GM21367 (cell line): ENCODE measurements at regions not wholly inside any gene's neighbourhood (a gene's known extent, or its start where the extent isn't known, plus 50 kb on each side); places are given as distances from the start of the nearest gene placed in this dataset.
"Not testable (repeated sequence)": the region's sequence is repeated elsewhere in the genome, so short reads cannot be mapped to it uniquely, and the experiment has no call there.

Source experiments
- ATAC-seq: cut with Tn5 transposase; IDR thresholded peaks from one replicate; pipeline ENCODE4 v1.9.1; 2021; ENCODE audit not compliant: unreplicated experiment

DNA sequence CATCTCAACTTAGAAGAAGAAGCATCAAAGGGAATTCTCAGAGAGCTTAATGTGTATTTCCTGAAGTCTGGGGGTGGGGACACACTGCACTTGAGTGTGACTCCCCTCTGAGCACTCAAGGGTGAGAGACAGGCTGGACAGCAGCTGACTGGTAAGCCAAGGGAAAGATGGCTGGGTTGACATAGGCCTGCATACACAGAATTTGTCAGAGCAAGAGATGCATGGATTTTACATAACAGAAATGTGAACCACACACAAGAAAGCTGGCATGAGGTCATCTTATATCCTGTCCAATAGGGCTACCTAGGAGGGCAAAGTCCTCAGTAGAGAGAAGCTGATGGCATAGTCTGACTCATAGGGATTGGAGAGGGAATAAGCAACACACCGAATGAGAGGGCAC is 114.3 kb upstream of the EPB41L4A start:
- ATAC-seq = no peak

DNA sequence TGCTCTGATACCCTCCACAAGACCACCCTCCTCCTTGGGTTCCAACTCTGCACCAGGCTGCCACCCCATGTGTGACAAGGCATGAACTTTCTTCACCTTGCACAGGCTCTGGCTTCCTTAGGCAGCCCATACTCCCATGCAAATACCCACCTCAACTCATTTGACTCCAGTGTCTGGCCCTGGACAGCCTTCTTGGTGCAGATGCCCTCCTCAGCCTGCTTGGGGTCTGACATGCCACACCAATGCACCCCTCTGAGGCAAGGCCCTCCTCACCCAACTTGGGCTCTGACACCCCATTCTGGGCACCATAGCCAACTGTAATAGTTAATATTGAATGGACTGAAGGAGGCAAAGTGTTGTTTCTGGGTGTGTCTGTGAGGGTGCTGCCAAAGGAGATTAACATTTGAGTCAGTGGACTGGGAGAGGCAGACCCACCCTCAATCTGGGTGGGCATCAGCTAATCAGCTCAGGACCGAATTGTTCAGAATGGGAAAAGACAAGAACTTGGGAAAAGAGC is 115.0 kb upstream of the EPB41L4A start:
- no peak for ATAC-seq

DNA sequence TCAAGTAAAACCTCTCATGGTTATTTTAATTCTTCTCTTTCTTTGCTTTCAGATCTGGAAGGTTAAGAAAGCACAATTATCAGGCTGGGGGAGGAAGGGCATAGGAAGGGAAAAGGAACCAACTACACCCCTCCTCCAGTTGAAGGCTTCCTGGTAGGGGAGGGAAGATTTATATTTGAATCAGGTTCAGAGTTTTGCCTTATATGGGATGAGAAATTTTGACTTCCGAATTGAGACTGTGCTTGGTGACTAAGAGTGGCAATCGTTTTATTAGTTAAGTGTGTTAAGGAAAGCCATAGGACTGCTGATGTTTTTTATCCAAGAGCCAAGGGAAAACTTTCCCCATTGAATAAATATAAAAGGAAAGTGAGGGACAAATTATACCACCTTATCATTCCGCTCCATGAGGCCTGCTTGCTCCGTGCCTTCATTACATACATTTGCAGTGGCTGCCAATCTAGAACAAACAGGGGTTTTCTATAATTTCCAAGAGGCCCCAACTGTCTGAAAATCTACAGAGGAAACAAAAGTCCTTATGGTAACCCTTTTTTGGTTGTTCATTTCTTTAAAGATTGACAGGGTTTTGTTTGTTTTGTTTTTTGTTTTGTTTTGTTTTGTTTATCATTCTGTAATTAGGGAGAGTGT is 115.7 kb upstream of the EPB41L4A start:
- ATAC-seq = no peak

DNA sequence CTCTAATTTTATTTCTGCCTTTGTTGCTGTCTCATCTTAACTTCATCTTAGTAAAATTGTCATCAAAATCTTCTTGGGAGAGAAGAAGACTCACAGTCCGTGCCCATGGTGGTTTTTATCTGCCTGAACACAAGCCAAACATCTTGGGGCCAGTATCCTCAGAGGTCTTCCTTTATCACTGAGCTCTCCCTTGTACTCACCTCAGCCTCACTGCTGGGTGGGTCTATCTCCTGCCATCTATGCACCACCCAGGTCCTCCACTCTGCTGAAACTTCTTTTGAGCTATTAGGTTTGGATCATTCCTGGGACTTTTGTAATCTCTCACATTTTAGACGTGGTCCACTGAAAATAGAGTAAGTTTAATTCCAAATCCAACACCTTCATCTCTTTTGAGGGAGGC is 116.3 kb upstream of the EPB41L4A start:
- ATAC-seq = no peak

DNA sequence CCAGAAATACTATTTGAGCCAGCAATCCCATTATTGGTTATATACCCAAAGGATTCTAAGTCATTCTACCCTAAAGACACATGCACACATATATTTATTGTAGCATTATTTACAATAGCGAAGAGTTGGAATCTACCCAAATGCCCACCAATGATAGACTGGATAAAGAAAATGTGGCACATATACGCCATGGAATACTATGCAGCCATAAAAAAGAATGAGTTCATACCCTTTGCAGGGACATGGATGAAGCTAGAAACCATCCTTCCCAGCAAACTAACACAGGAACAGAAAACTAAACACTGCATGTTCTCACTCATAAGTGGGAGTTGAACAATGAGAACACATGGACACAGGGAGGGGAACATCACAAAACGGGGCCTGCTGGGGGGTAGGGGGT is 125.5 kb upstream of the EPB41L4A start:
- ATAC-seq = not testable (repeated sequence)

DNA sequence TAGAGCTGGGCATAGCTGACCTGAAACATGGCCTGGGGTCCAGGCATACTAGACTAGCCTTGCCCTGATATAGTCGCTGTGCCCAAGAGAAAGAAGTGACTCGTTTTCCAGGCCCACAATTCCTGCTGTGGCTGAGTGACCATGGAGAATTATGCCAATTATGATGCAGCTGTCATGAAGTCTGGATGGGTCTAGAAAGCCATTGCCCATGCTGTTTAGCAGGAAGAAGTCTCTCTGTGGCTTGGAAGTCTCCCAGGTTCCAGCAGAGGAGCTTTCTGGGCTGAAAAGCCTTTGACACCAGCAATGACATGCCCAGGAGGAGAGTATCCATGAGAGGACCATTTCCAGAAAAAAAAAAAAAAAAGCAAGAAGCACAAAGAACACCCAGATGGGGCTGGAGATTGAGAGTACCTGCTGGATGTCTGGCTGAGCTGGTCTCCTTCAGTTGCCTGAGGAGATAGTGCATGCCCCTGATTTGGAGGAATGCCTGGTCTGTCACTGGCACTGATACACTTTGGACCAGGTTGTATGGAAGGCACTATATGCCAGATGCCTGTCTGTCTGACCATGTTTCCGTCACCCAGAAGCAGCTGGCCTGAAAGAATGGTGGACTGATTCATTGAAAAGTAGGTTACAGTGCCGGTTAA is 128.0 kb upstream of the EPB41L4A start:
- ATAC-seq = no peak

DNA sequence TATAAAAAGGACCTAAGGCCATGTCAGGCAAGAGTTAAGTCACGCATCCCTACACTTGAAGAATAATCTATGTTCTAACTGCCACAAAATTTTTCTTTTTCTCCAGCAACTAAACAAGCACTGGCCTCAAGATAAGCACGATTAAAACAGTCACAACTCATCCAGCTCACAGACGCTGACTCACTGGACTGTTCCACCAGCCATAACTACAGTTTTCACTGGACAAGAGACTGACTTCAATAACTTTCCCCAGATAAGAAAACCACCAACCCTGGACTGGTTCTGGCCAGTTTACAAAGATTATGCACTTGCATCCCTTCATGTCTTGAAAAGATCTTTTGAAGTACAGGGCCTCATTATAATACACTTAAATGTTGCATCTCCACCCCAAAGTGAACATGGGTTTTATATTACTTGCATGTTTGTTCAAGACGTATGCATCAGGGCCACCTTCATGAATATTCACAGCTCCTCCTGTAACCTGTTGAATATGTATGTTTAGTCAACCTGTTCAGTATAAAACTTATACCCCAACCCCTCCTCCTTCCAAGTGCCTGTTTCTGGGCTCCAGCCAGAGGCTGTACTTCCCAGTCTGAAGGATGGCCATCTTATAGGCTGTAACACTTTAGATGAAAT is 129.3 kb upstream of the EPB41L4A start:
- no peak for ATAC-seq

DNA sequence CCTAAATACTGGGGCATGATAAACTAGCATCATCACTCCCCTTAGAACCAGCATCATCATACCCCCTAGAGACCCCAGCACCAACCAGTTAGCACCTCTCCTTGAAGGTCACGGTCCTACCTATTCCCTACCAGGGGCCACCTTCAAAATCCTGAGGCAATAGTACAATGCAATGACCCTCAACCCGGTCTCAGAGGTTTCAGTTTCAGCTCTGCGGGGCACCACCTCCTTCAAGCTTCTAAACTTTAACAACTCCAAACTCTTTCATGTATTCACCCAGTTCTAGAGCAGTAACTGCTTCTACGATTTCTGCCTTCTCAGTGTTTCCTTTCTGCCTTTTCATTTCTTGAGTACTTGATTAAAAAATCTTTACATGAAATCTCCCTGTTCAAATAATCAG is 130.1 kb upstream of the EPB41L4A start:
- ATAC-seq = no peak

DNA sequence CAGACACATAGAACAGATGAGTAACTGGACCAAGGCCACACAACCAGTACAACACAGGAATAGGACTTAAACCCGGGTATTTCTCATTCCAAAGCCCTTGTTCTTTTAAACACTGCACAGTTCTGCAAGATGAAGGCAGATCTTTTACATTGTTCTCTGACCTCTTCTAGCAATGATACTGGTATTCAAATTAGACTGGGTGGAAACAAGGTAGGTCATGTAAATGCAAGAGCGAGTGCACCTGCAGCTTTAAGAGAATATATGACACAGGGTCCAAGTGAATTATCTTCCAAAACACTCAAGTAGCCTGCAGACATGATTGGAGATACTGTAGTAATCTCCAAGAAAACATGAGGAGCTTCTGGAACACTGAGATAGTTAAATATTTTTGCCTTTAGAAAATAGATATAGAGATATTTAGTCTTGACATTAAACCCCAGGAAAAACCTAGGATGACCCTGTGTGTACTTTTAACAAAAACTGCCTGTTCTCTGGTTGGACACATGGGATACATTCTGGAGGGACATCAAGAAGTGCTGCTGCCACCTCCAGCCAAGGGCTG is 130.6 kb upstream of the EPB41L4A start:
- no peak for ATAC-seq

DNA sequence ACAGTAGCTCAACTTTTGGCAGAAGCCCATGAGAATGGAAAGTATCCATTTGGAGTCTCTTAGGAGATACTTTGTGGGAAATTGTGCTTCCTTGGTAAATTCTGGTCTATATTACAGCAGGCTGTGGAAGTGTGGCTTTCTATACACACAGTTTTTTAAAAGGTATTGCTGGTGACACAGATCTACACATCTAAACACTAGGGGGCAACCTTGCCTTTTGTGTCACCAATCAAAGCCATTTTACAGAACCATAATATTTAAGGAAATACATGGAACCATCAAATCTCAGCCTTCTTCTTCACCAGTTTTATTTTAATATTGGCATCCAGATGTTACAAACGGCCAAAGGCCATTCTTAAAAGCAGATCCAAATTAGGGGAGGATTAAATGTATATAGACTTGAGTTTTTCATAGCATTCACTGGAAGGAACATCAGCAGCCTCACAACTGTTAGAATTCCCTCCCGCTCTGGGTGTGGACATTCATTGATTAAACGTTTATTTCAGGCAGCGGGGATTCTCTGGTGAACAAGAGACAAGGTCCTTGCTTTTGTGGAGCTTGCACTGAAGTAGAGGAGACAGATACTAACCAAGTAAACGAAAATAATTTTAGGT is 132.4 kb upstream of the EPB41L4A start:
- no peak for ATAC-seq

DNA sequence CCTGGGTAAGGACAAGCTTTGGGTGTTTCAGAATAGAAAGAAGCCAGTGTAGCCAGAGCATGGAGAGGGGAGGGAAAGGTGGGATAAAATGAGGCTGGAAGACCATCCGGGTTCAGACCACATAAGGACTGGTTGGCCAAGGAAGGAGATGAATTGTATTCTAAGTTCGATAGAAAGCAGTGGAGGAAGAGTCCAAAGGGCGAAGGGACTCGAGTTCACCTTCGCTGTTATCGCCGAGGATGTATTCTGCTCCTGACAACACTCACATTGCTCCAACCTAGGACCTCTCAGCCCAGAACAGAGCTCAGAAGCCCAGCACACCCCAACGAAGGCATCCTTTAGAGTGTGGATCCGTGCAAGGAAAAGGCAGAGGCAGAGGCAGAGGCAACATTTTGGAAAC is 133.1 kb upstream of the EPB41L4A start:
- no peak for ATAC-seq

DNA sequence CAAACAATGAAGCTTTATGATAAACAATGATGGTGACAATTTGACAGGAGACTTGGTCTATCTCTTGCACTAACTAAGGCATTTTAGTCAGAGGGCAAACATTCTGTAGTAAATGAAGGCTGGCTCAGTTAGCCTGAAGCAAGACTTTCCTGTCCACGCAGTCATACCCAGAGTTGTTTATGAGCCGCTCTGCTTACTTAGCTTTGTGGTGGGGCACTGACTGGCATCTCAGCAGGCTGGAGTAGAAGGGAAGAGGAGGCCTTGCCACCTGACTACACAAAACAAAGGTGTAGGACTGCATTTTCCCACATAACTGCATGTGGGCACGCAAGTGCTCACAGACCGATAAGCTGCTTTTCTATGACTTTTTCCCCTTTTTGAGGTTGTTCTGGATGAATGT is 133.7 kb upstream of the EPB41L4A start:
- no peak for ATAC-seq

DNA sequence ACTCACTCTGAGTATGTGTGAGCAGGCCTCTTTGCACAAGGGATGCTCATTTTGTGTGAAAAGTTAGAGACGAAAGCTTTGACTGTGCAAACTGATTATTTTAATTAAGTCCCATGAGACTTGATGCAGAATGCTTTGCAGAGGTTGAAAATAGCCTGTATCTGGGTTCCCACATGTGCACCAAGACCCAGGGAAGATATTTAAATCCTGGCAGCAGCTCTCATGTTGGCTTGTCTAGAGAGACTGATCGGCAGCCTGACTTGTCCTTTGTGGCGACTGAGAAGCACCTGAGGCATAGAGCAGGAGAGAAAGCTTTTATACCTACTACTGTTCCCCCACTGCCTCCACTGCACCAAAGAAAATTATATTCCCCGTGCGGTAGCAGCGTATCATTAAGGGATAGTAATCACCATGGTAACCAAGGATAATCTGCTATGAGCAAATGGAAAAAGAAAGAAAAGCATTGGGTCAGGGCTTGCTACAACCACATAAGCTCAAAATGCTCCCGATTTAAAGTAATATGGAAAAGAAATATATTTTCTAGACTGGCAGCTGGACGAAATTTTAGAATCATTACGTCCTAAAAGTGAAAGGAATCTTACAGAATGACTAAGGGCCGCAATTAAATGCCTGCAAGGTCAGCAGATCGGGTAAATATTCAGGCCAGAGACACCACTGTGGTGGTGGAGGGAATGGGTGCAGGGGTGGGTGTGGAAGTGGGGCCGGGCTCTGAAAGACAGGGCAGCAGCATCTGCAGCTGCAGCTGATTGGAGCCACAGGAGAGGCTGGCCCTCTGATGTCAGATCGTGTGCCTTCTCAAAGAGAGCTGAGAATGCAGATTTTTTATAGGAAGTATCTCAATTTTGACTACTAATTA is 135.3 kb upstream of the EPB41L4A start:
- ATAC-seq = no peak

DNA sequence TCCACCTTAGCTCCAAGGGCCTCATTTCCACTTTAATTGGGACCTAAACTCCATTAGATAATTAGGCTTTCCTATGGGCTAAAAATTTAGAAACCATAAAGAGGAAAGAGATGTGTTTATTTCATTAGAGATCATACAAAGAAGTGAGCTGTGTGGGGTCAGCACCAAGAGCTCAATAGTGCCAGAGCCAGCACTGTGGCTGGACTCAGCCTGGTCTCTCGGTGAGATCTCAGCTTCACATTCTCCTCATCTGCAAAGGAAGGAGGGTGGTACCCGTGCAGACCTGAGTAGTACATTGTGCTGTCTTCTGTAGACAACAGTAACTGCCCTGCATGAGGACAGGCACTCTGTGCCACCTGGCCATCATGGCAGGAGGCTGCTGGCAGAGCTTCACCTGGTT is 136.1 kb upstream of the EPB41L4A start:
- ATAC-seq = no peak

DNA sequence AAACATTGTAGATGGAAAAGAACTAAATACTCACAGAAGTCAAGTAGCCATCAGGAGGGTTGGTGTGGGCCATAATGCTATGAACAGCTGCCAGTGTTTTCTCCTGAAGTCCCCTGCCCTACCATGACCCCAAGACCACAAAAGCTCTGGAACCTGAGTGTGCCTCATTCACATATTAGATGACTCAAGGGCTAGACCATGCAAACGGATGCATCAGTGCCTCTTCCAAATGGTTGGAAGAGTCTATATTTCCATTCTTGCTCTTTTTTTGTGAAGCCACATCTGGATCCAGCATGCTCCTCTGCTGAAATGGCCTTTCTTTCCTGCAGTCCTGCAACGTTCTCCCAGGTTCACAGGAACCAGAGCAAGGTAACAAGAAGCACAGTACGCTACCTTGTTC is 136.6 kb upstream of the EPB41L4A start:
- no peak for ATAC-seq

DNA sequence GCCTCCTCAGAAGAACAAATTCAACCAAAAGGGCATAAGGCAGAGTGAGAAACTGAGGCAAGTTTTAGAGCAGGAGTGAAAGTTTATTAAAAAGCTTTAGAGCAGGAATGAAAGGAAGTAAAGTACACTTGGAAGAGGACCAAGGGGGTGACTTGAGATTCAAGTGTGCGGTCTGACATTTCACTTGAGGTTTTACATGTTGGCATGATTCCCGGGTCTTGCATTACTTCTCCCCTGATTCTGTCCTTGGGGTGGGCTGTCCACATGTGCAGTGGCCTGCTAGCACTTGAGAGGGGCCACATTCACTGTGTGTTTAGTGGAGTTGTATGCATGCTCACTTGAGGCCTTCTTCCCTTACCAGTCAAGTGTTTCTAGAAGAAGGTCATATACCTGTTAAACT is 140.4 kb upstream of the EPB41L4A start:
- ATAC-seq = not testable (repeated sequence)

DNA sequence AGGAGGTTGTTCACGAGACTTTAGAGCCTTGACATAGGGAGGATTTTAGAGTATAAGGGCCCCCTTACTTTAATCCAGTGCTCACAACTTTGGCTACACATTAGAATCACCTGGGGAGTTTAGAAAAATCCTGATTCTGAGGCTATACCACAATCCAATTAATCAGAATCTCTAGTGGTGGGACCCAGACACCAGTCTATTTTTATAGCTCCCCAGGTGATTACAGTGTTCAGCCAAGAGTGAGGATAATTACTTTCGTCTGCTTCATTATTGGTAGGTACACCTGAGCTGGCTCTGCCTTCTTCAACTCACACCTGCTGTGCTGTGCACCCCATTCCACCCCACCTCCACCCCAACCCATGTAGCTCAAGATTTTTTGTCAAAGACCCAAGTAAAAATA is 141.3 kb upstream of the EPB41L4A start:
- ATAC-seq = no peak

DNA sequence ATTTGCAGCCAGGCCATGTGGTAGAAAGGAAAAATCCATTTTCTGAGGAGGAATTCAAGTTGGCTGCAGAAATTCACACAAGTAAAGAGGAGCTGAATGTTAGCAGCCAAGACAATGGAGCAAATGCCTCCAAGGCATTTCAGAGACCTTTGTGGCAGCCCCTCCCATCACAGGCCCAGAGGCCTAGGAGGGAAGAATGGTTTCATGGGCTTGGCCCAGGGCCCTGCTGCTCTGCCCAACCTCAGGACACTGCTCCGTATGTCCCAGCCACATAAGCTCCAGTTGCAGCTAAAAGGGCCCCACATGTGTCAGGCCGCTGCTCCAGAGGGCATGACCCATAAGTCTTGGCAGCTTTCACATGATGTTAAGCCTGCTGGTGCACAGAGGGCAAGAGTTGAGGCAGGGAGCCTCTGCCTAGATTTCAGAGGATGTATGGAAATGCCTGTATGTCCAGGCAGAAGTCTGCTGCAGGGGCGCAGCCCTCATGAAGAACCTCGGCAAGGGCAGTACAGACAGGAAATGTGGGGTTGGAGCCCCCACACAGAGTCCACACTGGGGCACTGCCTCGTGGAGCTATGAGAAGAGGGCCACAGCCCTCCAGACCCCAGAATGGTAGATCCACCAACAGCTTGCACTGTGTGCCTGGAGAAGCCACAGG is 144.2 kb upstream of the EPB41L4A start:
- ATAC-seq = no peak

DNA sequence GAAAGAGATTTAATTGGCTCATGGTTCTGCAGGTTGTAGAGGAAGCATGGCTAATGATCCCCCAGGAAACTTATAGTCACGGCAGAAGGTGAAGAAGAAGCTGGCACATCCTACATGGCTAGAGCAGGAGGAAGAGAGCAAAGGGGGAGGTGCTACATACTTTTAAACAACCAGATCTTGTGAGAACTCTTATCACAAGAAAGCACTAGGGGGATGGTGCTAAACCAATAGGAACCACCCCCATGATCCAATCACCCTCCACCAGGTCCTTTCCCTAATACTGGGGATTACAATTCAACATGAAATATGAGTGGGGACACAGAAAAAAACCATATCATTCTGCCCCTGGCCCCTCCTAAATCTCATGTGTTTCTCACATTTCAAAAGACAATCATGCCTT is 147.2 kb upstream of the EPB41L4A start:
- no peak for ATAC-seq

DNA sequence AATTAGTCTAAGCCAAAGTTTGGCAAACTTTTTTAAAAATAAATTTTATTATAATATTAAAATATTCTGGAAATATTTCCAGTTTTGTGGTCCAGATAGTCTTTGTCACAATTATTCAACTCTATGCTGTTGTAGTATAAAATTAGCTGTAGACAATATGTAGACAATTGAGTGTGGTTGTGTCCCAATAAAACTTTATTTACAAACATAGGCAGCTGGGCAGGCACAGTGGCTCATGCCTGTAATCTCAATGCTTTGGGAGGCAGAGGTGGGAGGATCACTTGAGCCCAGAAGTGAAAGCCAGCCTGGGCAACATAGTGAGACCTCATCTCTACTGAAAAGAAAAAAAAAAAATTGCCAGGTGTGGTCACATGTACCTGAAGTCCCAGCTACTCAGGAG is 150.5 kb upstream of the EPB41L4A start:
- ATAC-seq = no peak
